IPS DF 6.9 (cell line): ENCODE measurements at regions not wholly inside any gene's neighbourhood (a gene's known extent, or its start where the extent isn't known, plus 50 kb on each side); places are given as distances from the start of the nearest gene placed in this dataset.
A peak's percentile ranks its signal among the peaks of the same experiment; 100 is the strongest.

Experiments used
- DNase-seq: peaks from one replicate; pipeline ENCODE4 v3.0.0-alpha.2; 2013; ENCODE audit warnings: low read depth, low spot score
- H3K27ac ChIP-seq: one replicate; pipeline ENCODE4 v1.5.1; 2013; ENCODE audit warnings: low read length, control low read depth
- H3K27me3 ChIP-seq: 2 replicates; pipeline ENCODE4 v1.6.1; 2013; ENCODE audit warnings: mild to moderate bottlenecking, low read length; ENCODE audit not compliant: control insufficient read depth, insufficient read depth
- H3K36me3 ChIP-seq: 2 replicates; pipeline ENCODE4 v1.6.1; 2013; ENCODE audit warnings: low read length; ENCODE audit not compliant: control insufficient read depth, insufficient read depth
- H3K4me1 ChIP-seq: 2 replicates; pipeline ENCODE4 v1.6.1; 2013; ENCODE audit warnings: low read length; ENCODE audit not compliant: control insufficient read depth, insufficient read depth
- H3K4me3 ChIP-seq: 2 replicates; pipeline ENCODE4 v1.5.1; 2013; ENCODE audit warnings: mild to moderate bottlenecking, low read length
- H3K9me3 ChIP-seq: 2 replicates; pipeline ENCODE4 v1.6.1; 2013; ENCODE audit warnings: low read length, inconsistent platforms; ENCODE audit not compliant: control insufficient read depth, insufficient read depth
- WGBS: extraction: QIAGEN DNeasy Blood & Tissue Kit; methylation state at CpG from one replicate; pipeline ENCODE4 v1.1.7; 2013; ENCODE audit warnings: mixed read lengths, missing lambda C conversion rate; ENCODE audit not compliant: insufficient read length, insufficient coverage; 5-methylcytosine and 5-hydroxymethylcytosine counted together

- Histone ChIP-seq H3K36me3 (no peaks in the 10 kb centered on the region), H3K27ac (no peak overlapping the region), H3K9me3 (no peaks in the 10 kb centered on the region), H3K27me3 (no peaks in the 10 kb centered on the region), H3K4me3 (no peak overlapping the region), H3K4me1 (no peaks in the 10 kb centered on the region)
- DNase-seq = no peak
- WGBS = no CpG with 5 or more reads among the region's 10 CpGs
Measured at GRCh38 chr16:50906454-50906853, 164.6 kb downstream of the CYLD start.

- no peaks in the 10 kb centered on the region for H3K27me3 ChIP-seq
- H3K4me3 ChIP-seq = no peak overlapping the region
- H3K27ac ChIP-seq = no peak overlapping the region
- DNase-seq = no peak
- WGBS = no CpG with 5 or more reads among the region's 1 CpG
- H3K9me3 ChIP-seq = no peaks in the 10 kb centered on the region
- H3K36me3 ChIP-seq = no peaks in the 10 kb centered on the region
- H3K4me1 ChIP-seq = no peaks in the 10 kb centered on the region
Measured at GRCh38 chr16:50902457-50902856, 160.6 kb downstream of the CYLD start.

GRCh38 chr16:50901062-50901461 is 159.2 kb downstream of the CYLD start:
- no peaks in the 10 kb centered on the region for H3K9me3 ChIP-seq
- no peak overlapping the region for H3K4me3 ChIP-seq
- no peak overlapping the region for H3K27ac ChIP-seq
- no CpG with 5 or more reads among the region's 2 CpGs for WGBS
- DNase-seq = no peak
- no peaks in the 10 kb centered on the region for H3K27me3 ChIP-seq
- H3K4me1 ChIP-seq = no peaks in the 10 kb centered on the region
- H3K36me3 ChIP-seq = no peaks in the 10 kb centered on the region

- WGBS = no CpG with 5 or more reads among the region's 5 CpGs
- no peak for DNase-seq
Measured at GRCh38 chr16:50900391-50900942, 158.6 kb downstream of the CYLD start.

GRCh38 chr16:50899951-50900350 is 158.1 kb downstream of the CYLD start:
- no peak for DNase-seq
- Histone ChIP-seq H3K27ac (no peak overlapping the region), H3K27me3 (no peaks in the 10 kb centered on the region), H3K4me3 (no peak overlapping the region), H3K36me3 (no peaks in the 10 kb centered on the region), H3K9me3 (no peaks in the 10 kb centered on the region), H3K4me1 (no peaks in the 10 kb centered on the region)
- 100% methylated on average over 1 of the region's 2 CpGs for WGBS

More at GRCh38 chr16:50900391-50900942, 158.6 kb downstream of the CYLD start:
- Histone ChIP-seq H3K4me1 (no peaks in the 10 kb centered on the region), H3K27me3 (no peaks in the 10 kb centered on the region), H3K27ac (no peak overlapping the region), H3K4me3 (no peak overlapping the region), H3K36me3 (no peaks in the 10 kb centered on the region), H3K9me3 (no peaks in the 10 kb centered on the region)

- H3K27ac ChIP-seq = no peak overlapping the region
- no peak overlapping the region for H3K4me3 ChIP-seq
- no peaks in the 10 kb centered on the region for H3K36me3 ChIP-seq
- H3K4me1 ChIP-seq = no peaks in the 10 kb centered on the region
- no CpG with 5 or more reads among the region's 7 CpGs for WGBS
- H3K9me3 ChIP-seq = no peaks in the 10 kb centered on the region
- H3K27me3 ChIP-seq = no peaks in the 10 kb centered on the region
- DNase-seq = no peak
Measured at GRCh38 chr16:50889746-50890145, 147.9 kb downstream of the CYLD start.

- WGBS = no CpG with 5 or more reads among the region's 6 CpGs
- Histone ChIP-seq H3K36me3 (no peaks in the 10 kb centered on the region), H3K27me3 (no peaks in the 10 kb centered on the region), H3K27ac (no peak overlapping the region), H3K4me1 (peaks cover 2% of the 10 kb centered on the region; the same call in 1 of the 2 replicates), H3K4me3 (no peak overlapping the region), H3K9me3 (no peaks in the 10 kb centered on the region)
- DNase-seq = no peak
Measured at GRCh38 chr16:50889276-50889675, 147.4 kb downstream of the CYLD start.

GRCh38 chr16:50888486-50889261 is 146.8 kb downstream of the CYLD start:
- H3K4me3 ChIP-seq = no peak overlapping the region
- H3K36me3 ChIP-seq = no peaks in the 10 kb centered on the region
- DNase-seq = no peak
- WGBS = no CpG with 5 or more reads among the region's 9 CpGs
- H3K4me1 ChIP-seq = peaks cover 2% of the 10 kb centered on the region; the same call in 1 of the 2 replicates
- H3K27me3 ChIP-seq = no peaks in the 10 kb centered on the region
- no peaks in the 10 kb centered on the region for H3K9me3 ChIP-seq
- H3K27ac ChIP-seq = no peak overlapping the region

- DNase-seq = no peak
- no CpG with 5 or more reads among the region's 11 CpGs for WGBS
- no peaks in the 10 kb centered on the region for H3K36me3 ChIP-seq
- no peaks in the 10 kb centered on the region for H3K27me3 ChIP-seq
- H3K9me3 ChIP-seq = no peaks in the 10 kb centered on the region
- no peak overlapping the region for H3K27ac ChIP-seq
- H3K4me1 ChIP-seq = peaks cover 2% of the 10 kb centered on the region; the same call in 1 of the 2 replicates
- no peak overlapping the region for H3K4me3 ChIP-seq
Measured at GRCh38 chr16:50887500-50888298, 145.8 kb downstream of the CYLD start.

- no peak overlapping the region for H3K27ac ChIP-seq
- H3K36me3 ChIP-seq = no peaks in the 10 kb centered on the region
- H3K27me3 ChIP-seq = no peaks in the 10 kb centered on the region
- no peak overlapping the region for H3K4me3 ChIP-seq
- peaks cover 4% of the 10 kb centered on the region for H3K4me1 ChIP-seq
- DNase-seq = peak; percentile 61
- H3K9me3 ChIP-seq = no peaks in the 10 kb centered on the region
- WGBS = no CpG with 5 or more reads among the region's 22 CpGs
Measured at GRCh38 chr16:50884066-50884860, 142.4 kb downstream of the CYLD start.
